ENCODE measurements at regions not wholly inside any gene's neighbourhood (a gene's known extent, or its start where the extent isn't known, plus 50 kb on each side); places are given as distances from the start of the nearest gene placed in this dataset.

GRCh38 chr11:95359756-95360155 is 128.8 kb upstream of the SESN3 start (continued):
- TF ChIP-seq ZNF532 (CRISPR knock-in tag; IDR thresholded peaks at IDR 0.05; ENCODE audit: borderline replicate concordance), result no peak
- TF ChIP-seq E2F1 (CRISPR knock-in tag; IDR thresholded peaks at IDR 0.05), result no peak
- no peak for TF ChIP-seq ZNF138 (CRISPR knock-in tag; conservative IDR thresholded peaks at IDR 0.05)
- TF ChIP-seq TP53 (CRISPR knock-in tag; IDR thresholded peaks at IDR 0.05), result no peak
- no peak for TF ChIP-seq MLX (CRISPR knock-in tag; IDR thresholded peaks at IDR 0.05)
- TF ChIP-seq TEAD4 (CRISPR knock-in tag; IDR thresholded peaks at IDR 0.05), result no peak
- no peak for TF ChIP-seq MXD4 (CRISPR knock-in tag; IDR thresholded peaks at IDR 0.05; ENCODE audit: borderline replicate concordance)
- no peak for TF ChIP-seq FOXK1 (CRISPR knock-in tag; IDR thresholded peaks at IDR 0.05)
- TF ChIP-seq USF2 (CRISPR knock-in tag; IDR thresholded peaks at IDR 0.05), result no peak

GRCh38 chr11:95359341-95359663 is 128.3 kb upstream of the SESN3 start:
- no peaks in the 10 kb centered on the region for H3K9me3 Mint-ChIP-seq
- H3K4me3 Mint-ChIP-seq, result no peak overlapping the region
- H3K4me1 Mint-ChIP-seq, result peaks cover 49% of the 10 kb centered on the region
- CTCF ChIA-PET, result interaction anchor here (1.1 to 2.9 kb wide), 3 partner anchors 12 to 346 kb away, joined by 3 to 10 read pairs (median 6); no protein-coding TSS in a partner anchor
- ATAC-seq (no peak), DNase-seq (ENCODE audit: low spot score) (no peak)
- H3K27ac Mint-ChIP-seq, result no peak overlapping the region
- peaks cover 4% of the 10 kb centered on the region; the same call in 1 of the 2 replicates for H3K27me3 Mint-ChIP-seq (ENCODE audit: low read depth)
- POLR2A ChIA-PET, result no interaction called here
- no peaks in the 10 kb centered on the region for H3K36me3 Mint-ChIP-seq
- TF ChIP-seq ATF3 (CRISPR knock-in tag; conservative IDR thresholded peaks at IDR 0.05) (no peak), ETV6 (CRISPR knock-in tag; IDR thresholded peaks at IDR 0.05) (no peak), FOXP4 (CRISPR knock-in tag; IDR thresholded peaks at IDR 0.05) (no peak), ZNF263 (CRISPR knock-in tag; IDR thresholded peaks at IDR 0.05; ENCODE audit: low read depth) (no peak), ZSCAN18 (CRISPR knock-in tag; IDR thresholded peaks at IDR 0.05) (no peak), NFATC4 (CRISPR knock-in tag; IDR thresholded peaks at IDR 0.05) (no peak), GTF2I (CRISPR knock-in tag; conservative IDR thresholded peaks at IDR 0.05) (no peak)
- TF ChIP-seq, protein P1, sequence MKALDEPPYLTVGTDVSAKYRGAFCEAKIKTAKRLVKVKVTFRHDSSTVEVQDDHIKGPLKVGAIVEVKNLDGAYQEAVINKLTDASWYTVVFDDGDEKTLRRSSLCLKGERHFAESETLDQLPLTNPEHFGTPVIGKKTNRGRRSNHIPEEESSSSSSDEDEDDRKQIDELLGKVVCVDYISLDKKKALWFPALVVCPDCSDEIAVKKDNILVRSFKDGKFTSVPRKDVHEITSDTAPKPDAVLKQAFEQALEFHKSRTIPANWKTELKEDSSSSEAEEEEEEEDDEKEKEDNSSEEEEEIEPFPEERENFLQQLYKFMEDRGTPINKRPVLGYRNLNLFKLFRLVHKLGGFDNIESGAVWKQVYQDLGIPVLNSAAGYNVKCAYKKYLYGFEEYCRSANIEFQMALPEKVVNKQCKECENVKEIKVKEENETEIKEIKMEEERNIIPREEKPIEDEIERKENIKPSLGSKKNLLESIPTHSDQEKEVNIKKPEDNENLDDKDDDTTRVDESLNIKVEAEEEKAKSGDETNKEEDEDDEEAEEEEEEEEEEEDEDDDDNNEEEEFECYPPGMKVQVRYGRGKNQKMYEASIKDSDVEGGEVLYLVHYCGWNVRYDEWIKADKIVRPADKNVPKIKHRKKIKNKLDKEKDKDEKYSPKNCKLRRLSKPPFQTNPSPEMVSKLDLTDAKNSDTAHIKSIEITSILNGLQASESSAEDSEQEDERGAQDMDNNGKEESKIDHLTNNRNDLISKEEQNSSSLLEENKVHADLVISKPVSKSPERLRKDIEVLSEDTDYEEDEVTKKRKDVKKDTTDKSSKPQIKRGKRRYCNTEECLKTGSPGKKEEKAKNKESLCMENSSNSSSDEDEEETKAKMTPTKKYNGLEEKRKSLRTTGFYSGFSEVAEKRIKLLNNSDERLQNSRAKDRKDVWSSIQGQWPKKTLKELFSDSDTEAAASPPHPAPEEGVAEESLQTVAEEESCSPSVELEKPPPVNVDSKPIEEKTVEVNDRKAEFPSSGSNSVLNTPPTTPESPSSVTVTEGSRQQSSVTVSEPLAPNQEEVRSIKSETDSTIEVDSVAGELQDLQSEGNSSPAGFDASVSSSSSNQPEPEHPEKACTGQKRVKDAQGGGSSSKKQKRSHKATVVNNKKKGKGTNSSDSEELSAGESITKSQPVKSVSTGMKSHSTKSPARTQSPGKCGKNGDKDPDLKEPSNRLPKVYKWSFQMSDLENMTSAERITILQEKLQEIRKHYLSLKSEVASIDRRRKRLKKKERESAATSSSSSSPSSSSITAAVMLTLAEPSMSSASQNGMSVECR (CRISPR knock-in tag; IDR thresholded peaks at IDR 0.05; ENCODE audit: borderline replicate concordance), result no peak

All from WTC11 (cell line).